ENCODE measurements at regions not wholly inside any gene's neighbourhood (a gene's known extent, or its start where the extent isn't known, plus 50 kb on each side); places are given as distances from the start of the nearest gene placed in this dataset.

- Histone ChIP-seq H3K9ac (ENCODE audit: low read depth, low read length) (no peak overlapping the region), H3K4me1 (ENCODE audit: control insufficient read depth, insufficient read depth, low read length) (no peaks in the 10 kb centered on the region), H3K36me3 (ENCODE audit: control insufficient read depth, insufficient read depth, low read length) (no peaks in the 10 kb centered on the region), H3K9me3 (ENCODE audit: control insufficient read depth, insufficient read depth, low read length) (no peaks in the 10 kb centered on the region), H3K4me3 (ENCODE audit: low read depth, low read length) (no peak overlapping the region), H3K27me3 (ENCODE audit: control insufficient read depth, insufficient read depth, low read length) (no peaks in the 10 kb centered on the region)
Observed at GRCh38 chr9:80025131-80025530, 453.4 kb downstream of the TLE4 start.

GRCh38 chr9:80020530-80020929 lies 448.8 kb downstream of the TLE4 start:
- Histone ChIP-seq H3K9ac (ENCODE audit: low read depth, low read length) (no peak overlapping the region), H3K36me3 (ENCODE audit: control insufficient read depth, insufficient read depth, low read length) (no peaks in the 10 kb centered on the region), H3K4me1 (ENCODE audit: control insufficient read depth, insufficient read depth, low read length) (no peaks in the 10 kb centered on the region), H3K9me3 (ENCODE audit: control insufficient read depth, insufficient read depth, low read length) (no peaks in the 10 kb centered on the region), H3K27me3 (ENCODE audit: control insufficient read depth, insufficient read depth, low read length) (no peaks in the 10 kb centered on the region), H3K4me3 (ENCODE audit: low read depth, low read length) (no peak overlapping the region)

- H3K36me3 ChIP-seq (ENCODE audit: control insufficient read depth, insufficient read depth, low read length): no peaks in the 10 kb centered on the region
Observed at GRCh38 chr9:80020056-80020455, 448.3 kb downstream of the TLE4 start.

GRCh38 chr9:80013891-80014290 lies 442.1 kb downstream of the TLE4 start:
- Histone ChIP-seq H3K9me3 (ENCODE audit: control insufficient read depth, insufficient read depth, low read length) (no peaks in the 10 kb centered on the region), H3K36me3 (ENCODE audit: control insufficient read depth, insufficient read depth, low read length) (no peaks in the 10 kb centered on the region), H3K9ac (ENCODE audit: low read depth, low read length) (no peak overlapping the region), H3K4me3 (ENCODE audit: low read depth, low read length) (no peak overlapping the region), H3K27me3 (ENCODE audit: control insufficient read depth, insufficient read depth, low read length) (no peaks in the 10 kb centered on the region), H3K4me1 (ENCODE audit: control insufficient read depth, insufficient read depth, low read length) (no peaks in the 10 kb centered on the region)

More at GRCh38 chr9:80020056-80020455, 448.3 kb downstream of the TLE4 start:
- H3K27me3 ChIP-seq (ENCODE audit: control insufficient read depth, insufficient read depth, low read length): no peaks in the 10 kb centered on the region
- no peak overlapping the region for H3K4me3 ChIP-seq (ENCODE audit: low read depth, low read length)
- no peak overlapping the region for H3K9ac ChIP-seq (ENCODE audit: low read depth, low read length)
- no peaks in the 10 kb centered on the region for H3K9me3 ChIP-seq (ENCODE audit: control insufficient read depth, insufficient read depth, low read length)
- H3K4me1 ChIP-seq (ENCODE audit: control insufficient read depth, insufficient read depth, low read length): no peaks in the 10 kb centered on the region

GRCh38 chr9:80012557-80013330 lies 441.0 kb downstream of the TLE4 start:
- Histone ChIP-seq H3K4me1 (ENCODE audit: control insufficient read depth, insufficient read depth, low read length) (no peaks in the 10 kb centered on the region), H3K36me3 (ENCODE audit: control insufficient read depth, insufficient read depth, low read length) (no peaks in the 10 kb centered on the region), H3K4me3 (ENCODE audit: low read depth, low read length) (no peak overlapping the region), H3K9me3 (ENCODE audit: control insufficient read depth, insufficient read depth, low read length) (no peaks in the 10 kb centered on the region), H3K9ac (ENCODE audit: low read depth, low read length) (no peak overlapping the region), H3K27me3 (ENCODE audit: control insufficient read depth, insufficient read depth, low read length) (no peaks in the 10 kb centered on the region)

GRCh38 chr9:80009204-80009603 lies 437.4 kb downstream of the TLE4 start:
- Histone ChIP-seq H3K36me3 (ENCODE audit: control insufficient read depth, insufficient read depth, low read length) (no peaks in the 10 kb centered on the region), H3K9ac (ENCODE audit: low read depth, low read length) (no peak overlapping the region), H3K27me3 (ENCODE audit: control insufficient read depth, insufficient read depth, low read length) (no peaks in the 10 kb centered on the region), H3K9me3 (ENCODE audit: control insufficient read depth, insufficient read depth, low read length) (no peaks in the 10 kb centered on the region), H3K4me3 (ENCODE audit: low read depth, low read length) (no peak overlapping the region), H3K4me1 (ENCODE audit: control insufficient read depth, insufficient read depth, low read length) (no peaks in the 10 kb centered on the region)

- H3K36me3 ChIP-seq (ENCODE audit: control insufficient read depth, insufficient read depth, low read length): no peaks in the 10 kb centered on the region
- H3K27me3 ChIP-seq (ENCODE audit: control insufficient read depth, insufficient read depth, low read length): no peaks in the 10 kb centered on the region
- no peak overlapping the region for H3K9ac ChIP-seq (ENCODE audit: low read depth, low read length)
- no peaks in the 10 kb centered on the region for H3K4me1 ChIP-seq (ENCODE audit: control insufficient read depth, insufficient read depth, low read length)
- H3K9me3 ChIP-seq (ENCODE audit: control insufficient read depth, insufficient read depth, low read length): no peaks in the 10 kb centered on the region
- no peak overlapping the region for H3K4me3 ChIP-seq (ENCODE audit: low read depth, low read length)
Observed at GRCh38 chr9:80004714-80005113, 432.9 kb downstream of the TLE4 start.

- no peak overlapping the region for H3K9ac ChIP-seq (ENCODE audit: low read depth, low read length)
- H3K36me3 ChIP-seq (ENCODE audit: control insufficient read depth, insufficient read depth, low read length): no peaks in the 10 kb centered on the region
- H3K27me3 ChIP-seq (ENCODE audit: control insufficient read depth, insufficient read depth, low read length): no peaks in the 10 kb centered on the region
- H3K4me1 ChIP-seq (ENCODE audit: control insufficient read depth, insufficient read depth, low read length): peaks cover 4% of the 10 kb centered on the region
- H3K9me3 ChIP-seq (ENCODE audit: control insufficient read depth, insufficient read depth, low read length): no peaks in the 10 kb centered on the region
- H3K4me3 ChIP-seq (ENCODE audit: low read depth, low read length): no peak overlapping the region
Observed at GRCh38 chr9:79990536-79990935, 418.8 kb downstream of the TLE4 start.

GRCh38 chr9:79989079-79989478 lies 417.3 kb downstream of the TLE4 start:
- H3K36me3 ChIP-seq (ENCODE audit: control insufficient read depth, insufficient read depth, low read length): no peaks in the 10 kb centered on the region

GRCh38 chr9:79988126-79988525 lies 416.4 kb downstream of the TLE4 start:
- no peaks in the 10 kb centered on the region for H3K36me3 ChIP-seq (ENCODE audit: control insufficient read depth, insufficient read depth, low read length)
- no peak overlapping the region for H3K9ac ChIP-seq (ENCODE audit: low read depth, low read length)
- H3K27me3 ChIP-seq (ENCODE audit: control insufficient read depth, insufficient read depth, low read length): no peaks in the 10 kb centered on the region
- no peaks in the 10 kb centered on the region for H3K9me3 ChIP-seq (ENCODE audit: control insufficient read depth, insufficient read depth, low read length)
- no peak overlapping the region for H3K4me3 ChIP-seq (ENCODE audit: low read depth, low read length)
- peaks cover 4% of the 10 kb centered on the region for H3K4me1 ChIP-seq (ENCODE audit: control insufficient read depth, insufficient read depth, low read length)

More at GRCh38 chr9:79989079-79989478, 417.3 kb downstream of the TLE4 start:
- Histone ChIP-seq H3K27me3 (ENCODE audit: control insufficient read depth, insufficient read depth, low read length) (no peaks in the 10 kb centered on the region), H3K4me1 (ENCODE audit: control insufficient read depth, insufficient read depth, low read length) (peaks cover 4% of the 10 kb centered on the region), H3K9ac (ENCODE audit: low read depth, low read length) (no peak overlapping the region), H3K9me3 (ENCODE audit: control insufficient read depth, insufficient read depth, low read length) (no peaks in the 10 kb centered on the region), H3K4me3 (ENCODE audit: low read depth, low read length) (no peak overlapping the region)

GRCh38 chr9:79986437-79986836 lies 414.7 kb downstream of the TLE4 start:
- H3K4me3 ChIP-seq (ENCODE audit: low read depth, low read length): no peak overlapping the region
- no peak overlapping the region for H3K9ac ChIP-seq (ENCODE audit: low read depth, low read length)
- no peaks in the 10 kb centered on the region for H3K27me3 ChIP-seq (ENCODE audit: control insufficient read depth, insufficient read depth, low read length)
- H3K36me3 ChIP-seq (ENCODE audit: control insufficient read depth, insufficient read depth, low read length): no peaks in the 10 kb centered on the region
- H3K9me3 ChIP-seq (ENCODE audit: control insufficient read depth, insufficient read depth, low read length): no peaks in the 10 kb centered on the region
- H3K4me1 ChIP-seq (ENCODE audit: control insufficient read depth, insufficient read depth, low read length): peaks cover 4% of the 10 kb centered on the region

- Histone ChIP-seq H3K9me3 (ENCODE audit: control insufficient read depth, insufficient read depth, low read length) (no peaks in the 10 kb centered on the region), H3K36me3 (ENCODE audit: control insufficient read depth, insufficient read depth, low read length) (no peaks in the 10 kb centered on the region), H3K27me3 (ENCODE audit: control insufficient read depth, insufficient read depth, low read length) (no peaks in the 10 kb centered on the region), H3K4me1 (ENCODE audit: control insufficient read depth, insufficient read depth, low read length) (peaks cover 4% of the 10 kb centered on the region), H3K4me3 (ENCODE audit: low read depth, low read length) (no peak overlapping the region), H3K9ac (ENCODE audit: low read depth, low read length) (no peak overlapping the region)
Observed at GRCh38 chr9:79985772-79986171, 414.0 kb downstream of the TLE4 start.

Data from iPS-15b (cell line).